Liver (tissue), 8 donors: ENCODE measurements at regions not wholly inside any gene's neighbourhood (a gene's known extent, or its start where the extent isn't known, plus 50 kb on each side); places are given as distances from the start of the nearest gene placed in this dataset.

Experiments used
- DNase-seq: peaks from one replicate; pipeline ENCODE4 v3.0.0-alpha.2; 2017; ENCODE audit warnings: low spot score
- H3K27ac ChIP-seq, 2 donors: one replicate each; pipeline ENCODE4 v1.7.0; 2013; ENCODE audit warnings: inconsistent platforms in 2 of 2, low read length in 2 of 2, control low read depth in 1 of 2, low read depth in 1 of 2, mild to moderate bottlenecking in 1 of 2
- H3K27me3 ChIP-seq, 4 donors: one replicate each; pipeline versions ENCODE4 v1.6.1 to v1.7.0; 2013; ENCODE audit warnings: low read length in 3 of 4, inconsistent platforms in 1 of 4, mild to moderate bottlenecking in 1 of 4, moderate library complexity in 1 of 4; ENCODE audit not compliant: control insufficient read depth in 4 of 4, insufficient read depth in 4 of 4
- H3K36me3 ChIP-seq, 4 donors: one replicate each; pipeline versions ENCODE4 v1.6.1 to v1.7.0; 2013; ENCODE audit warnings: low read length in 3 of 4, mild to moderate bottlenecking in 3 of 4, low read depth in 1 of 4, moderate library complexity in 1 of 4; ENCODE audit not compliant: control insufficient read depth in 4 of 4, insufficient read depth in 3 of 4
- H3K4me1 ChIP-seq, 4 donors: one replicate each; pipeline versions ENCODE4 v1.6.1 to v1.7.0; 2013; ENCODE audit warnings: low read length in 3 of 4, mild to moderate bottlenecking in 3 of 4, moderate library complexity in 1 of 4; ENCODE audit not compliant: control insufficient read depth in 4 of 4, insufficient read depth in 4 of 4
- H3K4me3 ChIP-seq, 3 donors: one replicate each; pipeline versions ENCODE4 v1.6.1 to v1.7.0; 2013; ENCODE audit warnings: low read length in 3 of 3, control low read depth in 1 of 3, low read depth in 1 of 3, mild to moderate bottlenecking in 1 of 3
- H3K9ac ChIP-seq, 2 donors: one replicate each; pipeline ENCODE4 v1.7.0; 2013; ENCODE audit warnings: low read length in 2 of 2, mild to moderate bottlenecking in 2 of 2, moderate library complexity in 2 of 2, control low read depth in 1 of 2, low read depth in 1 of 2
- H3K9me3 ChIP-seq, 4 donors: one replicate each; pipeline versions ENCODE4 v1.6.1 to v1.7.0; 2013; ENCODE audit warnings: low read length in 3 of 4; ENCODE audit not compliant: control insufficient read depth in 4 of 4
- ATF3 ChIP-seq: IDR thresholded peaks from 2 replicates; pipeline ENCODE4 v1.6.1; 2016; ENCODE audit warnings: antibody characterized with exemption
- CTCF ChIP-seq: fragments of 150-350 bp; IDR thresholded peaks from 2 replicates; pipeline ENCODE4 v1.5.1; 2017; ENCODE audit warnings: improper control_type of control experiment, low read depth, low read length; ENCODE audit not compliant: missing input control
- EGR1 ChIP-seq, 2 donors: IDR thresholded peaks; 2 replicates each; pipeline ENCODE4 v1.6.1; 2016 to 2018; ENCODE audit warnings: antibody characterized with exemption in 2 of 2, low read depth in 2 of 2
- FOXA1 ChIP-seq: IDR thresholded peaks from 2 replicates; pipeline ENCODE4 v1.6.1; 2016; ENCODE audit warnings: antibody characterized with exemption
- FOXA2 ChIP-seq: IDR thresholded peaks from 2 replicates; pipeline ENCODE4 v1.6.1; 2016; ENCODE audit warnings: antibody characterized with exemption
- GABPA ChIP-seq, 2 donors: IDR thresholded peaks in 1 of 2; conservative IDR thresholded peaks in 1 of 2; 2 replicates each; pipeline ENCODE4 v1.6.1; 2016; ENCODE audit warnings: antibody characterized with exemption in 2 of 2, mild to moderate bottlenecking in 1 of 2, moderate library complexity in 1 of 2
- HNF4A ChIP-seq, 2 donors: conservative IDR thresholded peaks; 2 replicates each; pipeline ENCODE4 v1.6.1; 2016; ENCODE audit warnings: antibody characterized with exemption in 2 of 2, mild to moderate bottlenecking in 2 of 2
- HNF4G ChIP-seq: IDR thresholded peaks from 2 replicates; pipeline ENCODE4 v1.6.1; 2016; ENCODE audit warnings: antibody characterized with exemption
- JUND ChIP-seq, 2 donors: IDR thresholded peaks; 2 replicates each; pipeline ENCODE4 v1.6.1; 2016; ENCODE audit warnings: antibody characterized with exemption in 2 of 2
- MAX ChIP-seq: IDR thresholded peaks from 2 replicates; pipeline ENCODE4 v1.6.1; 2016; ENCODE audit warnings: antibody characterized with exemption
- NR2F2 ChIP-seq: IDR thresholded peaks from 2 replicates; pipeline ENCODE4 v1.6.1; 2016; ENCODE audit warnings: antibody characterized with exemption
- RAD21 ChIP-seq, 2 donors: IDR thresholded peaks; 2 replicates each; pipeline ENCODE4 v1.6.1; 2016; ENCODE audit warnings: antibody characterized with exemption in 2 of 2, mild to moderate bottlenecking in 2 of 2
- REST ChIP-seq: IDR thresholded peaks from 2 replicates; pipeline ENCODE4 v1.6.1; 2016; ENCODE audit warnings: antibody characterized with exemption, mild to moderate bottlenecking
- RXRA ChIP-seq, 2 donors: IDR thresholded peaks; 2 replicates each; pipeline ENCODE4 v1.6.1; 2017 to 2018; ENCODE audit warnings: antibody characterized with exemption in 2 of 2, mild to moderate bottlenecking in 1 of 2
- SP1 ChIP-seq: IDR thresholded peaks from 2 replicates; pipeline ENCODE4 v1.6.1; 2018; ENCODE audit warnings: antibody characterized with exemption, mild to moderate bottlenecking
- TAF1 ChIP-seq: conservative IDR thresholded peaks from 2 replicates; pipeline ENCODE4 v1.6.1; 2016; ENCODE audit warnings: antibody characterized with exemption, mild to moderate bottlenecking
- YY1 ChIP-seq: IDR thresholded peaks from 2 replicates; pipeline ENCODE4 v1.6.1; 2016; ENCODE audit warnings: antibody characterized with exemption, mild to moderate bottlenecking
- ZBTB33 ChIP-seq: IDR thresholded peaks from 2 replicates; pipeline ENCODE4 v1.6.1; 2016; ENCODE audit warnings: antibody characterized with exemption
- WGBS: extraction: QIAGEN DNeasy Blood & Tissue Kit; methylation state at CpG from one replicate; pipeline ENCODE4 v1.1.7; 2013; 5-methylcytosine and 5-hydroxymethylcytosine counted together
- donor health status: healthy.
- donor health status: healthy.
- donor health status: healthy.
- donor health status: healthy.
- donor health status: healthy.

GRCh38 chr19:28489776-28490175 lies 723.2 kb downstream of the UQCRFS1 start (continued):
- no peak for TF ChIP-seq MAX
- TF ChIP-seq TAF1, result no peak

GRCh38 chr19:28489126-28489660 lies 723.8 kb downstream of the UQCRFS1 start:
- TF ChIP-seq HNF4G, result no peak
- no peak for TF ChIP-seq MAX
- TF ChIP-seq SP1, result no peak
- no peak for TF ChIP-seq RAD21 (IDR thresholded peaks at IDR 0.05)
- no peak for TF ChIP-seq TAF1
- TF ChIP-seq FOXA2, result no peak
- no peak for TF ChIP-seq ZBTB33
- no peak for TF ChIP-seq REST
- TF ChIP-seq GABPA (IDR thresholded peaks at IDR 0.05 in 1 of 2, conservative IDR thresholded peaks at IDR 0.05 in 1 of 2), result no peak
- no peak for TF ChIP-seq HNF4A (conservative IDR thresholded peaks at IDR 0.05)
- no peak for TF ChIP-seq CTCF
- no peak for TF ChIP-seq JUND (IDR thresholded peaks at IDR 0.05)
- no peak for TF ChIP-seq EGR1 (IDR thresholded peaks at IDR 0.05; ENCODE audit: low read depth in 2 of 2)
- TF ChIP-seq YY1, result no peak
- TF ChIP-seq FOXA1, result no peak
- no peak for TF ChIP-seq ATF3
- no peak for TF ChIP-seq RXRA (IDR thresholded peaks at IDR 0.05)
- no peak for TF ChIP-seq NR2F2
- Histone ChIP-seq H3K36me3 (no peaks in the 10 kb centered on the region), H3K27me3 (no peaks in the 10 kb centered on the region), H3K9ac (no peak overlapping the region), H3K27ac (no peak overlapping the region), H3K4me1 (no peaks in the 10 kb centered on the region), H3K4me3 (no peak overlapping the region), H3K9me3 (no peaks in the 10 kb centered on the region)
- no peak for DNase-seq
- WGBS, result 89% methylated on average over 9 of the region's 9 CpGs
